Caki2 (cell line): ENCODE measurements at regions not wholly inside any gene's neighbourhood (a gene's known extent, or its start where the extent isn't known, plus 50 kb on each side); places are given as distances from the start of the nearest gene placed in this dataset.

Source experiments
- DNase-seq: peaks from one replicate; pipeline ENCODE4 v3.0.0-alpha.2; 2015; ENCODE audit warnings: low read depth
- in situ Hi-C: cut with HindIII; loops from 2 replicates; pipeline ENCODE4 v1.10.0; 2016; ENCODE audit warnings: low sequenced_read_pairs, low pct_unique_long_range_greater_than_20kb, mixed read lengths

DNA sequence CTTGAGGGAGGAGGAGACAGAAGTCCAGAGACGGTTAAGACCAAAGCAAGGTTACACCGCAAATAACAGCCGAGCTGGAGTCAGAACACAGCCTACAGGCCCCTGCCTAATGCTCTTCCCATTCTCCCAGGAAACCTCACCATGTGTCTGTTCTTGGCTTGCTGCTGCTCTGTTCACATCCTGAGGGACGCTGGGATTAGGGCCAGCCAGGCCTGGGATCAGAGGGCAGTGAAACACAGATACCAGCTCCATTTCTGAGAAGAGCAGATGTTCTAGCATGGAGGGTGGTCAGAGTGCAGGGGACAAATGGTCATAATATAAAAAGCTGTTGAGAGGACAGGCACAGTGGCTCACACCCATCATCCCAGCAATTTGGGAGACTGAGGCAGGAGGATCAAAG lies 124.8 kb upstream of the LARP1 start:
- in situ Hi-C loops: no loop called here
- no peak for DNase-seq

DNA sequence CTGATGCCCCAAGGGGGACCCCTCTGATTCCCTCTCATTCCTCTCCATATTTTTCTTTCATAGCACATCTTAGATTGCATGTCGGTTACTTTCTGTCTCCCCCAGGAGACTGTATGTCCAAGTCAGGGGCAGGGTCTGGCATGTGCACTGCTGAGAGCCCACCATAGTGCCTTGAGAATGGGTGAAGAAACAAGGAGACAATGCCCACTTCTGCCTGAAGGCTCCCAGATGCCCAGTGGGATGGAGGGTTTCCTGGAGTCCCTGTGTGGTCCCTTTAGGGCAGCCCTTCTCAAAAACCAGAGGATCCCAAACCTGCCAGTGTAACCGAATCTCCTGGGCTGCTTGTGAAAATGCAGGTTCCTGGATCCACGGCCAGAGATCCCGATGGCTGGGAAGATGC lies 126.5 kb upstream of the LARP1 start:
- in situ Hi-C loops: no loop called here
- no peak for DNase-seq

DNA sequence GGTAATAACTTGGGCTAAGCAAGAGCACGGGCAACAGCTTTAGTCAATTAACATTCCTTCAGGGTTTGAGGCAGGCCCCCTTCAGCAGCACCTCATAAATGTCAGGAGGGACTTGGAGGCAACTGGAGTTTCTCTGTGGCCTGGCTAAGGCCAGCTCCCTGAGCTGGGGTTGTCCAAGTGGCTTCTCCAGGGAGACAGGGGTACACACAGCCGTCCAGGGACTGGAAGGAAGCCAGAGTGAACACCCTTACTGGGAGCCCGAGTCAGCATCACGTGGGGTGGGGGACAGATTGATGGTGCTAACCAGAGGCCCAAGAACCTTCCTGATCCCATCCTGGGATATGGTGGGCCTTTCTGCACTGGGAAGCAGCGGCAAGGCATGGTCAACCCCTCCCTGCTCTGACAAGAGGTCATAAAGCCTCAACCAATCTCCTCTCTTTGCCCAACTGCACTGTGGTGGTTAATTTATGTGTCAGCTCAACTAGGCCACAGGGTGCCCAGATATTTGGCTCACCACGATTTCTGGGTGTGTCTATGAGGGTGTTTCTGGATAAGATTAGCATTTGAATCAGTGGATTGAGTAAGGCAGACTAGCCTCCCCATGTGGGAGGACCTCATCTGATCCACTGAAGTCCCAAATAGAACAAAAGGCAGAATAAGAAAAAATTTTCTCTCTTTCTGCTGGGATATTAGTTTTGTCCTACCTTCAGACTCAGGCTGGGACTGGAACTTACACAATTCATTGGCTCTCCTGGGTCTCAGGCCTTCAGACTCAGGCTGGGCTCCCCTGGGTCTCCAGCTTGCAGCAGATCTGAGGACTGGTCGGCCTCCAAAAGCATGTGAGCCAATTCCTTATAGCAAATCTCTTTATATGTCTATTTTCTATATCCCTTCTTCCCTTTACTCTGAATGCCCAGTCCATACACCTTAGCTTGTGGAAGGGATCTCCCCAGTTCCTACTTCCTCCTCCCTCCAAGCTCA lies 127.2 kb upstream of the LARP1 start:
- no peak for DNase-seq

DNA sequence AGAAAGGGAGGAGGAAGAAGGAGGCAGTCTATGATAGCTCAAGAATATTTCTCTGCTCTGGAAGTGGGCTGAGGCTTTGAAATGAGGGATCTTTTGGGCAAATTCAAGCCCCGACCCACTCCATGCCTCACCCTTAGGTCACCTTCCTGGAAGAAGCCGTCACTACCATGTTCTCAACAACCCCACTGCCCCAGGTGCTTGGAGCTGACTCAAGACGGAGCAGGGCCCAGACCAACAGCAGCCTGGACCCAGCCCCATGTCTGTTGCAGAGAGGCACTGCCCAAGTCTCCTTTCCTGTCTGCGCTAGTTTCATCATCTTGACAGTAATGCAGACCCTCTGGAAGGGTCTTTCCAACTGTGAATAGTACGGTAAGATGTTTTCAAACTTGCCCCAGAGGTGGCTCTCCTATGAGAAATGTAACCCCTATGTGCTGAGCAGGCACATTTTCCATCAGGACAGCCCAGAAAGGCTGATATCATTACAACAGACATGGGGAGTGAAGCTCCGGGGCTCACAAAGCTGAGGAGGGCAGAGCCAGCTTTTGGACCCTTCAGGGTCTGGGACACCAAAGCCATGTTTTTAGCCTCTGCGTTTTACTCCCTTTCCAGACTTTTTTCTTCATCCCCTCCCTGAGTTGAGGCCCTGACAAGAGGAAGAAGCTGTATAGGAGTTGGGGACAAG lies 128.2 kb upstream of the LARP1 start:
- DNase-seq: no peak
- in situ Hi-C loops: no loop called here

More for the DNA sequence above, 127.2 kb upstream of the LARP1 start:
- in situ Hi-C loops: no loop called here

DNA sequence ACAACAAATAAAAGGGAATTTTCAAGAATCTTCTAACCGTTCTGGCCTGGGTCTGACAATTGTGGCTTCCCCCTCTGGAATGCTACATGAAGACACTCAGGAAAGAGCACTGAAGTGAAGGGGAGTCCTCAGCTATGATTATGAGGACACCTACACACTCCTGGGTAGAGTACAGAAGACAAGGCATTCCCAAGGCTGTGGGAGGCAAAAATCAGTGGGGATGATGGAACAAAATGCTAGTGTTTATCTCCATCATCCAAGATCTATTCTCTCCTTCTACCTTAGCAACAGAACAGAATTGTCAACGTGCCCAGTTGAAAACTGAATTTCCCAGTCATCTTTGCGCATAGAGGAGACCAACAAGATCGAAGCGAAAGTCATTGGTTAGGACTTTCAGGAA lies 130.1 kb upstream of the LARP1 start:
- no peak for DNase-seq
- in situ Hi-C loops: no loop called here

DNA sequence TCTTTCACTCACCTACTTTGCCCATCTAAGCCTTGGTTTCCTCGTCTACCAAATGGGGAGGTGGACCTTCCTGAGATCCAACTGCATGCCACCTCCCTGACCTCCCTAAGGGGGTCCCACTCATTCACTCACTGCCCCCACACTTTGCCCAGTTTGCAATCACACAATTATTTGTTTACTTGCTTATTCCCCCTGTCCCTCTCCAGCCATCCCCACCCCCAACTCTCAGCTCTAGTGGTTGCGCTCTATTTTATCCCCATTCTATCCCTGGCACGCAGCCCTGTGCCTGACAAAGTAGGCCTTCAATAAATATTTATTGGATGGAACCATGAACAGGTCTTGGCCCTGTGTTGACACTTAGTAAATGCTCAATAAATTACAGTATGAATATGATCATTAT lies 130.8 kb upstream of the LARP1 start:
- in situ Hi-C loops: no loop called here
- no peak for DNase-seq

DNA sequence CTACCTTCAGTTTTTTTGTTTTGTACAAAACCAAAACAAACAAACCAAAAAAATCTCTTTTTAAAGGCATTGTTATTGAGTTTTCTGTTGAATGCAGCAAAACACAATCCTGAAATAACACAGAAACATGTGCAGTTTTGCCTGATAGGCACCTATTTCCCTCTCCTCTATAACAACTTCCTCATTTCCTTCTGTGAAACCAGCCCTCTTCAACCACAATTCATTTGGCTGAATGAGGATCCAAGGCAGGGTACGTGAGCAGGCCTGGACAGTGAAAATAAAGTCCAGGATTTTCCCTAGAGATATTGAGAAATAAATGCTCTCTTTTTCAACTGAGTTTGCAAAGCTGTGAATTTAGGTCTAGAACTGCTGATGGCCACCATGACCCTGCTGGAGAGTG lies 134.8 kb upstream of the LARP1 start:
- in situ Hi-C loops: no loop called here
- DNase-seq: no peak

DNA sequence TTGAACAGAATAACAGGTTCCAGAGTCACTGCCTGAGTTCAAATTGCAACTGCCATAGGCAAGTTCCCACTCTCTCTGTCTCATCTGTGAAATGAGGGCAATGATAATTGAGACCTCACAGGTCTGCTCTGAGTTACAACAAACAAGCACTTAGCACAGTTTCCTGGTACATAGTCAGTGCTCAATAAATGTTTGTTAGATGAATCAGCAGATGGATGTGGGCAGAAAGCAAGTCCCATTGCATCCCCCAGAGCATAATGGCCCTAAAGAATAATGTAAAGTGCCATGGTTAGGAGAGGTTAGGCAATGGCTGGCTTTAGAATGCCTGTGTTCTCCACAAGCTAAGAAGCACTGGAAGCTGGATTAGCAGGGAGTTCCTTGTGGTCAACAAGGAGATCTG lies 136.5 kb upstream of the LARP1 start:
- DNase-seq: no peak
- in situ Hi-C loops: no loop called here

DNA sequence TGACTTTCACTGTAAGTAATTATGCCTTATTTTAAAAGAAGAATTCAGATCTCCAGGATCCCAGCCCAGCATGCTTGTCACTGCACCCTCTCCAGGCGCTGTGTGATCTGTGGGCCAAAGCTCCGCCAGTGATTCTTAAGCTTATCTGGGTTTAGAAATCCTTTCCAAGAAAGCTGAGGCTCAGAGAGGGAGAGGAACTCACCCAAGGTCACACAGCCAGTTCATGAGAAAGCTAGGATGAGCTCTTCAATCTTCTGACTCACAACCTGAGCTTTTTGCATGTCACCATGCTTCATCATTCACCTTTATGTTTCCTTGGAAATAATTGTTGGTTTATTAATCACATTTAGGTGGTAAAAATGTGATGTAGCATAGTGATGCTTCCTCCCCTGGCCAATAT lies 136.6 kb upstream of the HAND1 start:
- in situ Hi-C loops: no loop called here
- no peak for DNase-seq

DNA sequence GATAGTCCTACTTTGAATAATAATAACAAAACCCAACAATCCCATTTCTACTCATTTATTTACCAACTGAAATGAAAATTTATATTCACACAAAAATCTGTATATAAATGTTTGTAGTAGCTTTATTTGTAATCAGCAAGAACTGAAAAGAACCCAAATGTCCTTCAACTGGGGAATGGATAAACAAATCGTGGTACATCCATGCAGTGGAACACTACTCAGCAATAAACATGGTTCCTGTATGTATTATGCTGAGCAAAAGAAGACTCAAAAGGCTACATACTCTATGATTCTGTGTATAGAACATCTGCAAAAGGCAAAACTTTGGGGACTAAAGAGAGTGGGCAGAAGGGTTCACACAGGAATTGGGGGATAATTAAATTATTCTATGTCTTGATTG lies 136.1 kb upstream of the HAND1 start:
- in situ Hi-C loops: no loop called here

DNA sequence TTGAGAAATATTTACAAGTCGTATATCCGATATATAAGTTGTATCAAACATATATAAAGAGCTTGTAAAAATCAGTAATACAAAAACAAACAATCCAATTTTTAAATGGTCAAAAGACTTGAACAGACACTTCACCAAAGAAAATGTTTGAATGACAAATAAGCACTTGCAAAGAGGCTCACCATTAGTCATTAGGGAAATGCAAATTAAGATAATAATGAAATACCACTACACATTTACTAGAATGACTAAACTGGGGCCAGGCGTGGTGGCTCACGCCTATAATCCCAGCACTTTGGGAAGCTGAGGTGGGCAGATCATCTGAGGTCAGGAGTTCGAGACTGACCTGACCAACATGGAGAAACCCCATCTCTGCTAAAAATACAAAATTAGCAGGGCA lies 134.6 kb upstream of the HAND1 start:
- in situ Hi-C loops: no loop called here
- DNase-seq: no peak

More for the DNA sequence above, 136.1 kb upstream of the HAND1 start:
- no peak for DNase-seq

DNA sequence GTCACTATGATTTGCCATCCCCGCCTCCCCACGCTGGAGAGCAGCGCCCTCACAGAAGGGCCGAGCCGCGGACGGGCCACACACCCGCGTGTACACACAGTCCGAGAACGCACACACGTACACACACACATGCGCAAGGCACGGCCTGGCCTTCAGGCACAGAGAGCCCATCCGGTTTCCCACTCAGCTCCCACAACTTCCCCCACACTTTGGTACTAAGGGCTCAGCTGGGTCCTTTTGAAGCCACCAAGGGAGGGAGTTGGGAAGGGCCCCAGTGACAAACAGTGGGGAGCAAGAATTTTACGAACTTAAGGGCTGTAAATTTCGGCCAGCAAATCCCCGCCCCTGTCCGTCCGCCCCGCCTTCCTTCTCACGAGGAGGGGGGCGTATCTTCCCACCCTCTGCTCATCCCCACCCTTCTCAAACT lies 133.3 kb upstream of the HAND1 start:
- in situ Hi-C loops: no loop called here
- DNase-seq: no peak

DNA sequence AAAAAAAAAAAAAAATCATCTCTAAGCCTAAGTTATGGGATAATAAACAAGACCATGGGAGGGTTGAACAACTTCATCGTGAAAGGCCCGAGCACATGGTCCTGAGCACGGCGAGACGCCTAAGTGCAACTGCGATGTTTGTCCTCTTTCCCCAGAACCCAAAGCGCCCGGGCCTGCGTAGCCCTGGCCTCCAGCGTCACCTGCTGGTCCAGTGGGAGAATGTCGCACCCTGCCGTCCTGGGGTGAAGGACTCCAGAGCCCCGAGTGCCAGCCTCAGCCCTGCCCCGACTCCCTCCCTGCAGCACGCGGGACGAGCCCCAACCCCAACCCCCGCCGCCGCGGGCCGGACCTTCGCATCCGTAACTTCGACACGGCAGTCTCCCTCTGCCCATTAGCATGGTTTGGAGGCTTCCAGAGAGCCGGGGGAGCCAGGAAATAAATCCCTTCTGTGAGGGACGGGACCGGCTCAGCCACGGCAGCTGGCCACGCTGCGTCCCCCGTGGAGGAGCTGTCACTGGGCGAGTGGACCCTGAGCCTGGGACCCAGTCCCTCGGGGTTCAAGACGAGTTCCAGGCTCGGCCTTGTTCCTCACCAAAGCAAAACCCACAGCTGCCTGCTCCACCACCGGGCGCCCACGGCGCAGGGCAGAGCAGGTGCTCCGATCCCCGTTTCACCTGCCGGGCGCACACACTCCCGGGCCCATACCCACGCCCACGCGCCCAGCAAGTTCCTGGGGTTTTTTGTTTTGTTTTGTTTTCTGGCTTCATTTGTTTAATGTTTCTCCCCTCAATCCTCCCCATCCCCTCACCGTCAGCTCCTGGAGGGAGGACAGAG lies 132.5 kb upstream of the HAND1 start:
- in situ Hi-C loops: no loop called here
- peak; percentile 60 for DNase-seq

DNA sequence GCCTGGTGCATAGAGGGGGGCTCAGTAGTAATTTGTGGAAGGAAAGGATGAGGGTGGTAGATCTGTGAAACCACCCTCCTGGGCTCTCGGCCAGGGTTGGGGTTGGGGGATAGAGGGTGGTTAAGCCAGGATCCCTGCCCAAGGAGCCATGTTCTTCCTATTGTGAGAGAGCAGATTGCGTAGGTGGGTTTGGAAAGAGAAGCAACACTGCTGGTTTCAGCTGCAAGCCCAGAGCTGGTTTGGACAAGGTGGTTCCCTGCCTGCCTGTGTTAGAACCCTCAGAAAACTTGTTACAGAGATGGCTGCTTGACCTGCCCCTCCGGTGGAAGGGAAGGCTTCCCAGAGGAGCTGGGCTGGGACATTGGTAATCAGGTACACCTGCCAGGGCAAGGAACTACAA lies 131.2 kb upstream of the HAND1 start:
- in situ Hi-C loops: no loop called here

DNA sequence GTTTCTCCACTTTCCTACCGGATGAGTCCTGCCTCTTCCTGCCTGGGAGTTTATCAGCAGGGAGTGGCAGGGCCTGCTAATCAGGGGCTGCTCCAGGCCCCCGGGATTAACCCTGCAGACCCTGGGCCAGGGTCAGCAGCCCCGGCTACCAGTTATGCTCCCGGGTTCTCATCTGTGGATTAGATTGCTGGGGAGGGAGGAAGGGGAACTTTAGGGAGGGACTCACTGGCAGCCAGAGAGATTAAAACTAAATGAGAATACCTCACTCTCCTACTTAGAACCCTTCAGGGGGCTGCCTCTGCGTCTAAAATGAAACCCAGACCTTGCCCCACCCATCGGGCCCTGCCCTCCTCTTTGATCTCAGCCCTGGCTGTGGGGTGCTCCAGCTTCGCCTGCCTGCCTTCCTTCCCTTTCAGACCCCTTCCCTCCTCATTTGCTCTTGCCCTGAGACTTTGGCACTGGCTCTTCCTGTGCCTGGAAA lies 130.5 kb upstream of the HAND1 start:
- in situ Hi-C loops: no loop called here
- DNase-seq: no peak

More for the DNA sequence above, 131.2 kb upstream of the HAND1 start:
- no peak for DNase-seq

DNA sequence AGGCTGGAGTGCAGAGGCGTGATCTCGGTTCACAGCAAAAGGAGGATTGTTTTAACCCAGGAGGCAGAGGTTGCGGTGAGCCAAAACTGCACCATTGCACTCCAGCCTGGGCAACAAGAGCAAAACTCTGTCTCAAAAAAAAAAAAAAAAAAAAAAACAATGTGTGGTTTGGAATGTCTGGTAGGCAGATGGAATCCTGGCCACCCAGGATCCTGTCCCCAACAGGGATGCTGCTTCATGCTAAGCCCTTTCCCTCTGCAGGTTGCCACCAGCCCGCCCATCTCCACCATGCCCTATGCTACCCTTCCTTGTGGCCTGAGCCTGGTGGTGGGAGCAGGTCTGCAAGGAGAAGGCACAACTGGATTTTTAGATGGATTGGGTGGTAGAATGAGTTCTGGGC lies 129.7 kb upstream of the HAND1 start:
- in situ Hi-C loops: no loop called here
- DNase-seq: no peak

DNA sequence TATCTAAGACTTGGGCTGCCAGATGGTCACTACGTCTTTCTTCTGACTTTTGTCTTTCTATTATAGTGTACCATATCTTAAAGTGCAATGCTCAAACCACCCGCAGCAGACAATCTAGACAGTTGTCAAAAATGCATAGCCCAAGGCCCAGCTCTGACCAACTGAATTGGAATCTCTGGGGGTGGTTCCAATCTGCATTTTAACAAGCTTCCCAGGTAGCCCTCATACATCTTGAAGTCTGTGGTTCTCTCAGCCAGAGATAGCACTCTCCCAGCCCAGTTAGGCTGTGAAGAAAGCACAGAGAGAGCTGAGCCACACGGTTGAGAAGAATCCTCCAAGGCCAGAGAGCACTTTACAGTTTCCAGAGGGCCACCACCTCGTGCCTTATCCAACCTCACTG lies 128.2 kb upstream of the HAND1 start:
- no peak for DNase-seq
- in situ Hi-C loops: no loop called here

DNA sequence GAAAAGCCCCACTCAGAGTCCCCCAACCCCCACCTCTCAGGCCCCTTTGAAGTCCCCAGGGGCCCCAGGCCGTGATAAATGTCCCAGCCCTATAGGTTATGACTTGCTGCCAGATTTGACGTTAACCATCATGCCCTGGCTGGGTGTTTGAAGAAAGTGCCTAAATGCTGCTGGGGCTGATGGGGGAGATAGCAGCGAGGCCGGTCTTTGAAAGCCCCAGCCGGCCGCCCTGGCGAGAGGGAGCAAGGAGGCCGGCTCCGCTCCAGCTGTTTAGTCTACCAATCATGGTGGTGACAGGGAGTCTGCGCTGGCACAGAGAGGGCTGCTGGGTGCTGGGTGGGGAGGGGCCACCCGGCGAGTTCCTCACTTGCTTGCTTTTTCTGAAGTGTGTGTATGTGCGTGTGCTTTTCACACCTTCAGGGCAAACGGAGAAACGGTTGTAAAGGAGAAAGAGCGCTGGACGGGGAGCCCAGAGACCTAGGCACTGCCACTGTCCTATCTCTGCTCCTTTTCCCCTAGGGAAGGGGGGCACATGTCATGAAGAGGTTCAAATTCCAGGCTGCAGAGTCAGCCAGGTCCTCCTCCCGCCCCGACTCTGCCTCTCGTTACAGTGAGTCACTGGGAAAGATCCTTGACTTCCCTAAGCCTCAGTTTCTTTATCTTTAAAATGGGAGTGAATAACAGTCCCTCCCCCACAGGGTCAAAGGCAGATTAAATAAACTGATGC lies 126.1 kb upstream of the HAND1 start:
- in situ Hi-C loops: no loop called here
- DNase-seq: no peak
